Activated CD8-positive, alpha-beta memory T cell treated with anti-CD3 and anti-CD28 coated beads, Interleukin-2, amount 50 U/mL, for 4 hours (primary cell): ENCODE measurements at regions not wholly inside any gene's neighbourhood (a gene's known extent, or its start where the extent isn't known, plus 50 kb on each side); places are given as distances from the start of the nearest gene placed in this dataset.

ENCODE experiments used
- DNase-seq: peaks from one replicate; pipeline ENCODE4 v3.0.0-alpha.2; 2020

DNA sequence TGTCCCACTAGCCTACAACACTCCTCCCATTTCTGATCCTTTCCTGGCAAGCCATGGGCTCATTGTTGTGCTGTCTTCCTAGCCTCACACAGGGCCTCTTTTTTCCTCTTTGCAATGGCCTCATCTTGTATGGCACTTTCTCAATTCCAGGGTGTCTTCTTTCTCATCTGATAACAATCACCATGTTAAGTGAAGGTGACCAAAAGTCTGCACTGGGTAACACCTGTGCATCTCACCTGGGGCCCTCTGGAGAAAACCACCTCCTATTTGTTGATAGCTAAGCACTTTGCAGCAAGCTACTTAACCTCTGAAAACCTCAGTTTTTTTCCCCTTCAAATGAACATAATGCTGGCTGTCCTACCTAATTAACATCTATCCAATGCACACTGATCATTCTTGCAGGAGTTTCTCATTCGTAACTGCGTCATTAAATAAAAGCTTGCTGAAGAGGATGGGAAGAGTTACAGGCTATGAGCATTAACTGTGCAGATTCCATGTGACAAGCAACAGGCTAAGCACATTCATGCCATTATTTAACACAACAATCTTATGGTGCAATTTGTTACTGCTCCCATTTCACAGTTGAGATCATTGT lies 60.1 kb upstream of the STK32A start:
- no peak for DNase-seq

DNA sequence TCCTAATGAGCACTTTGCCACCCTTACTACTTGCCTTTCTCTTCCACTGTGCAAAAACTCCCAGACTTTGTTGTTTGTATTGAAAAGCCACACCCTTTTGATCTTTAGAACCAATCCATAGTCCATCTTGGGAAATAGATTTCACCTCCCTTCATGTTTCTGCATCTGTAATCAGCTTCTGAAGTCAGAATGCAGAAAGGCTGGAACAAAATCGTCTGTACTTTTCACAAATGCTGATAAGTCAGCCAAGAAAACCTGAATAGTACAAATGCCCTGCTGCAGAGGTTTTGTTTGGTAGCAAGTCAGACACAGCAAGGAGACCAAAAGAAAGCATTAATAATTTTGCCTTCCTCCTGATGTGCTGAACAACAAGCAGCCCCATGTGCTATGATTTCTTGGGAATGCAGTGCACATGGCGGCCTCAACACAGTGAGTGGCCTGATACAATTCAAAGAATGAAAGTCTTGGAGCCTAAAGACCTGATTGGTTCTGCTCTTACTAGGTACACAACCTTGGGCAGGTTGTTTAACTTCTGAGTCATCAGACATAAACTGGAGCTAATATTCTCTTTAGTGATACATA lies 59.2 kb upstream of the STK32A start:
- DNase-seq: no peak

DNA sequence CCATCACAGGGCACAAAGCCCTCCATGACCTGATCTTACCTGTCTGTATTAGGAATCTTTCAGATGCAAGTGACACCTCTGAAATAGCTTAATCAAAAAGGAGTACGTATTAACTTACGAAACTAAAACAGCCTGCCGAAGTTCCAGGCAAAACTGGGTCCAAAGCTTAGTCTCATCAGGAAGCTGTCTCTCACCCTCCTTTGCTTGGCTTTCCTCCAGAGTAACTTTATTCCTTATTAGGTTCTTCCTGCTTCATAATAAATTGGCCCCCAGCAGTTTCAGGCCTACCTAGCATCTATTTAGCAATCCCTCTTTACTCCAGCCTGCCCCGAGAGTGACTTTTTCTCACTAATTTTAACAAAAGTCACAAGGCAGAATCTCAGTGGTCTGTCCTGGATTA lies 58.4 kb upstream of the STK32A start:
- DNase-seq: no peak

DNA sequence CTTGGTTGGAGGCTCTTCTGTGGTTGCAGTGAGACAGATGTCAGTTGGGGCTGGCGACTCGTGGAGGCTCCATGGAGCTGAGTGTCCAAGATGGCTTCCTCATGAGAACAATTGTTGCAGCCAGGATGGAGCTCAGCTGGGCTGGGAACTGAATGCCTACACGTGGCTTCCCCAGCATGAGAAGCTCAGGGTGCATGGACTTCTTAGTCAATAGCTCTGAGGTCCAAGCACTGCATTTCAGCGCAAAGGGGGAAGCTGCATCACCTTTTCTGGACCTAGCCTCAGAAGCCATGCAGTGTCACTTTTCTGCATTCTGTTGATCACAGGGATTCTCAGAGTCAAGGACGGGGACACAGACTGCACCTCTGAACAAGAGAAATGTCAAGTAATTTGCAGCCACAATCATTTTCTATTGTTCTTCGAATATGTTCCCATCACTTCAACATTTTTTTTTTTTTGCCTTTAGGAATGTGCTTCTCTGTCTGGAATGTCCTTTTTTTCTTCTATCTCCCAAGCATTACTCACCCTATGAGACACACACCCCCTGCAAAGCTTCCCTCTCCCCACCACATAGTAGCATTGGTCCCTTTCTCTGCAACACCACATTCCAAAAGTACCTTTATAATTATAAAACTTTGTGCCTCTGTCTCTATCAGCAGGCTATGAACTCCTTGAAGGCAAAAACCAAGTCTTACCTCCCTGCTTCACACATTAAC lies 57.5 kb upstream of the STK32A start:
- no peak for DNase-seq

GRCh38 chr5:147179562-147180147 lies 55.2 kb upstream of the STK32A start:
- no peak for DNase-seq

- DNase-seq: no peak
These were observed 54.1 kb upstream of the STK32A start for GRCh38 chr5:147180751-147181150.
